ENCODE measurements at regions not wholly inside any gene's neighbourhood (a gene's known extent, or its start where the extent isn't known, plus 50 kb on each side); places are given as distances from the start of the nearest gene placed in this dataset.
A peak's percentile ranks its signal among the peaks of the same experiment; 100 is the strongest.

GRCh38 chr2:54387059-54387991 lies 68.8 kb upstream of the SPTBN1 start:
- DNase-seq (ENCODE audit: extremely low read depth in 1 of 11, low read depth in 9 of 11, low spot score in 4 of 11): no peak

GRCh38 chr2:54388076-54388475 lies 68.1 kb upstream of the SPTBN1 start:
- DNase-seq (ENCODE audit: extremely low read depth in 1 of 11, low read depth in 9 of 11, low spot score in 4 of 11): no peak

DNA sequence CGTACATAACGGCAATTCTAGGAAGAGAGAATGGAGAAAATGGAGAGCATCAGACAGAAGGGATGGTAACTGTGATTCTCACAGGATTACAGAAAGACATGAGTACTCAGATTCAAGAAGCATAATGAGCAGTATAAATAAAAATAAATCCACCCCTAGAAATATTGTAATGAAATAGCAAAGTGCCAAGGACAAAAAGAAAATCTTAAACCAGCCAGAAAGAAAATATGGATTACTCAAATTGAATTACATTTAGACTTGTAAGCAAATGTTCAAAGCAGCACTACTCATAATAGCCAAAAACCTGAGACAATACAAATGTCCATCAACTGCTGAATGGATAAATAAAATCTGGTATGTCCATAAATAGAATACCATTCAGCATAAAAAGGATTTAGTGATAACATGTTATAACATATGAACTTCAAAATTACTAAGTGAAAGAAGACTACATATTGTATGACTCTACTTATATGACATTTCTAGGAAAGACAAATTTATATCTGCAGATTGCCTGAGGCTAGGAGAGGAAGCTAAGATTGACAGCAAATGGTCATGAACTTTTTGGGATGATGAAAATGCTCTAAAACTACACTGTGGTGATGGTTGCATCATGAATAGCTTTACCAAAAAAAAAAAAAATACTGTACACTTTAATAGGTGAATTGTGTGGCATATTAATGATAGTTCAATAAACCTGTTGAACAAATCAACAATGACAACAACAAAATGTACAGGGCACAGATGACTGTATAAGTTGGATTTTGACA lies 63.4 kb upstream of the SPTBN1 start:
- DNase-seq (ENCODE audit: extremely low read depth in 1 of 11, low read depth in 9 of 11, low spot score in 4 of 11): no peak

GRCh38 chr2:54394392-54394791 lies 61.7 kb upstream of the SPTBN1 start:
- DNase-seq (ENCODE audit: extremely low read depth in 1 of 11, low read depth in 9 of 11, low spot score in 4 of 11): no peak

DNA sequence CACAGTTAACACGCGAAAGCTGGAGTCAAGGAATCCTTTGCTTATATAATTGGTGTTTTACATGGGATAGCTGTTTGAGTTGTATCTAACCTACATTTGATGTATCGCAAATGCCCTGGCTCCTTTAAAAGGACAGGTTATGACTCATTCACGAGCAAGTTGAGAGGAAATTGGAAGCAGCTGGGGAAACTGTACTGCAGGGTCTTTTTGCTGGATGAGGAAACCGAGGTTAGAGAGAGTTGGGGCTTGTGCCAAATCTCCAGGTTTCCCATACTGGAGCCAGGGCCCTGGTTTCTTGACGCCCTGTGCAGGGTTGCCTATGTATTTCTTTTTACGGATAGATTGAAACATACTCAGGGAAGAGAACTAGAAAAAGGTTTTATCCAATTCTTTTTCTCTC lies 60.0 kb upstream of the SPTBN1 start:
- no peak for DNase-seq (ENCODE audit: extremely low read depth in 1 of 11, low read depth in 9 of 11, low spot score in 4 of 11)

- no peak for DNase-seq (ENCODE audit: extremely low read depth in 1 of 11, low read depth in 9 of 11, low spot score in 4 of 11)
Observed at GRCh38 chr2:54396798-54397197, 59.3 kb upstream of the SPTBN1 start.

GRCh38 chr2:54397426-54397825 lies 58.7 kb upstream of the SPTBN1 start:
- no peak for DNase-seq (ENCODE audit: extremely low read depth in 1 of 11, low read depth in 9 of 11, low spot score in 4 of 11)

DNA sequence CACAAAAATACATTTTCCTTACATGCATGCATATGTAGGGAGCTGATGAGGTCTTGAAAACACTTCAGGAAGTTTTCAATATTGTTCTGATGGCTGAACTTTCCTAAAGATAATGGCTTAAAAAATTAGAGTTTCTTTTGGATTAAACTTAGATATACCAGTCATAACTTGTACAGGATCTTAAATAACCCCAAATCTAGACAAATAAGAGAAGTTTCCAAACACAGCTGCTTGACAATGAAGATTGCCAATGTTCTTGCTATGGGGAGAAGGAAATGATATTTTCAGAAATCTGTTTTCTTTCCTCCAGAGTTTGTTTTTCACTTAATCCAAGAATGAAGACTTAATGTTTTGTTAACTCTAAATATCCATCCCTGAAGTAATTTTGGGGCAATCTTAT lies 54.6 kb upstream of the SPTBN1 start:
- no peak for DNase-seq (ENCODE audit: extremely low read depth in 1 of 11, low read depth in 9 of 11, low spot score in 4 of 11)

- peak in 1 of 11 donors; percentile 40 for DNase-seq (ENCODE audit: extremely low read depth in 1 of 11, low read depth in 9 of 11, low spot score in 4 of 11)
Observed at GRCh38 chr2:54402350-54402749, 53.8 kb upstream of the SPTBN1 start.

GRCh38 chr2:54403512-54404238 lies 52.5 kb upstream of the SPTBN1 start:
- no peak for DNase-seq (ENCODE audit: extremely low read depth in 1 of 11, low read depth in 9 of 11, low spot score in 4 of 11)

GRCh38 chr2:54404270-54404669 lies 51.9 kb upstream of the SPTBN1 start:
- DNase-seq (ENCODE audit: extremely low read depth in 1 of 11, low read depth in 9 of 11, low spot score in 4 of 11): no peak

- DNase-seq (ENCODE audit: extremely low read depth in 1 of 11, low read depth in 9 of 11, low spot score in 4 of 11): no peak
Observed at GRCh38 chr2:54406031-54406430, 50.1 kb upstream of the SPTBN1 start.
